ENCODE measurements at regions not wholly inside any gene's neighbourhood (a gene's known extent, or its start where the extent isn't known, plus 50 kb on each side); places are given as distances from the start of the nearest gene placed in this dataset.
"Not testable (repeated sequence)": the region's sequence is repeated elsewhere in the genome, so short reads cannot be mapped to it uniquely, and the experiment has no call there.

GRCh38 chr1:244300029-244300375 lies 151.7 kb downstream of the ADSS2 start:
- TF ChIP-seq POLR2A (IDR thresholded peaks at IDR 0.05; ENCODE audit: low read length); GATA1 (IDR thresholded peaks at IDR 0.05; ENCODE audit: low read depth, low read length): not testable (repeated sequence)

All from erythroblast (primary cell).